ENCODE measurements at regions not wholly inside any gene's neighbourhood (a gene's known extent, or its start where the extent isn't known, plus 50 kb on each side); places are given as distances from the start of the nearest gene placed in this dataset.

GRCh38 chr19:28981994-28982393, 231.0 kb downstream of the UQCRFS1 start:
- no peak for DNase-seq (ENCODE audit: extremely low read depth in 1 of 2, low read depth in 1 of 2)

- DNase-seq (ENCODE audit: extremely low read depth in 1 of 2, low read depth in 1 of 2) = no peak
These were observed 231.4 kb downstream of the UQCRFS1 start for GRCh38 chr19:28981518-28981917.

- DNase-seq (ENCODE audit: extremely low read depth in 1 of 2, low read depth in 1 of 2) = no peak
These were observed 232.6 kb downstream of the UQCRFS1 start for GRCh38 chr19:28980236-28980868.

GRCh38 chr19:28977826-28978225, 235.1 kb downstream of the UQCRFS1 start:
- no peak for DNase-seq (ENCODE audit: extremely low read depth in 1 of 2, low read depth in 1 of 2)

- no peak for DNase-seq (ENCODE audit: extremely low read depth in 1 of 2, low read depth in 1 of 2)
These were observed 240.7 kb downstream of the UQCRFS1 start for GRCh38 chr19:28972058-28972852.

GRCh38 chr19:28971513-28971912, 241.4 kb downstream of the UQCRFS1 start:
- no peak for DNase-seq (ENCODE audit: extremely low read depth in 1 of 2, low read depth in 1 of 2)

- no peak for DNase-seq (ENCODE audit: extremely low read depth in 1 of 2, low read depth in 1 of 2)
These were observed 241.9 kb downstream of the UQCRFS1 start for GRCh38 chr19:28971049-28971448.

GRCh38 chr19:28968721-28969120, 244.2 kb downstream of the UQCRFS1 start:
- DNase-seq (ENCODE audit: extremely low read depth in 1 of 2, low read depth in 1 of 2) = no peak

GRCh38 chr19:28966737-28967399, 246.1 kb downstream of the UQCRFS1 start:
- DNase-seq (ENCODE audit: extremely low read depth in 1 of 2, low read depth in 1 of 2) = no peak

- DNase-seq (ENCODE audit: extremely low read depth in 1 of 2, low read depth in 1 of 2) = no peak
These were observed 248.5 kb downstream of the UQCRFS1 start for GRCh38 chr19:28964500-28964899.

- DNase-seq (ENCODE audit: extremely low read depth in 1 of 2, low read depth in 1 of 2) = no peak
These were observed 249.3 kb downstream of the UQCRFS1 start for GRCh38 chr19:28963486-28964250.

GRCh38 chr19:28961772-28962500, 251.0 kb downstream of the UQCRFS1 start:
- DNase-seq (ENCODE audit: extremely low read depth in 1 of 2, low read depth in 1 of 2) = no peak

- no peak for DNase-seq (ENCODE audit: extremely low read depth in 1 of 2, low read depth in 1 of 2)
These were observed 251.8 kb downstream of the UQCRFS1 start for GRCh38 chr19:28960986-28961705.

GRCh38 chr19:28960586-28960985, 252.4 kb downstream of the UQCRFS1 start:
- DNase-seq (ENCODE audit: extremely low read depth in 1 of 2, low read depth in 1 of 2) = no peak

- DNase-seq (ENCODE audit: extremely low read depth in 1 of 2, low read depth in 1 of 2) = no peak
These were observed 256.0 kb downstream of the UQCRFS1 start for GRCh38 chr19:28956961-28957360.

GRCh38 chr19:28956421-28956820, 256.5 kb downstream of the UQCRFS1 start:
- DNase-seq (ENCODE audit: extremely low read depth in 1 of 2, low read depth in 1 of 2) = no peak

GRCh38 chr19:28949535-28949934, 263.4 kb downstream of the UQCRFS1 start:
- no peak for DNase-seq (ENCODE audit: extremely low read depth in 1 of 2, low read depth in 1 of 2)

- DNase-seq (ENCODE audit: extremely low read depth in 1 of 2, low read depth in 1 of 2) = no peak
These were observed 263.9 kb downstream of the UQCRFS1 start for GRCh38 chr19:28949027-28949426.

GRCh38 chr19:28948566-28948965, 264.4 kb downstream of the UQCRFS1 start:
- no peak for DNase-seq (ENCODE audit: extremely low read depth in 1 of 2, low read depth in 1 of 2)

- no peak for DNase-seq (ENCODE audit: extremely low read depth in 1 of 2, low read depth in 1 of 2)
These were observed 264.9 kb downstream of the UQCRFS1 start for GRCh38 chr19:28948026-28948425.

Measured in activated CD8-positive, alpha-beta memory T cell treated with anti-CD3 and anti-CD28 coated beads for 1 hour (primary cell).